ENCODE measurements at regions not wholly inside any gene's neighbourhood (a gene's known extent, or its start where the extent isn't known, plus 50 kb on each side); places are given as distances from the start of the nearest gene placed in this dataset.
"Not testable (repeated sequence)": the region's sequence is repeated elsewhere in the genome, so short reads cannot be mapped to it uniquely, and the experiment has no call there.

GRCh38 chr3:20524328-20524727 lies 338.3 kb upstream of the SGO1 start:
- Histone ChIP-seq H3K18ac (ENCODE audit: low read length) (no peak overlapping the region), H4K8ac (ENCODE audit: low read depth, low read length) (no peak overlapping the region), H4K5ac (ENCODE audit: low read length) (no peak overlapping the region), H2BK15ac (replicated peaks; ENCODE audit: low read depth) (no peak overlapping the region), H3K4me2 (ENCODE audit: low read length) (no peak overlapping the region), H3K56ac (ENCODE audit: low read length) (no peak overlapping the region), H3K79me1 (ENCODE audit: low read length) (no peaks in the 10 kb centered on the region), H3K27me3 (ENCODE audit: insufficient read depth, low read length, poor library complexity) (no peaks in the 10 kb centered on the region), H3K27ac (ENCODE audit: low read depth, low read length) (no peak overlapping the region), H3K23ac (ENCODE audit: low read length) (no peak overlapping the region), H2BK120ac (ENCODE audit: low read depth, low read length) (no peak overlapping the region), H3K4me3 (ENCODE audit: low read length) (no peak overlapping the region), H3K4me1 (ENCODE audit: control insufficient read depth, low read depth, low read length) (no peaks in the 10 kb centered on the region), H3K36me3 (ENCODE audit: control insufficient read depth, insufficient read depth, low read length) (no peaks in the 10 kb centered on the region), H2AK5ac (ENCODE audit: low read length) (no peak overlapping the region), H3K79me2 (ENCODE audit: control insufficient read depth, insufficient read depth, low read length) (no peaks in the 10 kb centered on the region), H3K9ac (ENCODE audit: low read length) (no peak overlapping the region), H3K4ac (ENCODE audit: low read depth, low read length) (no peak overlapping the region), H2BK5ac (ENCODE audit: low read length) (no peak overlapping the region)
- DNase-seq: no peak

GRCh38 chr3:20523293-20523692 lies 337.3 kb upstream of the SGO1 start:
- H3K4me2 ChIP-seq (ENCODE audit: low read length): no peak overlapping the region

GRCh38 chr3:20517316-20517715 lies 331.3 kb upstream of the SGO1 start:
- H2BK5ac ChIP-seq (ENCODE audit: low read length); H3K4ac ChIP-seq (ENCODE audit: low read depth, low read length); H3K56ac ChIP-seq (ENCODE audit: low read length); H2BK15ac ChIP-seq (replicated peaks; ENCODE audit: low read depth); H3K9ac ChIP-seq (ENCODE audit: low read length); H3K27me3 ChIP-seq (ENCODE audit: insufficient read depth, low read length, poor library complexity); H4K8ac ChIP-seq (ENCODE audit: low read depth, low read length); H2AK5ac ChIP-seq (ENCODE audit: low read length); H3K4me1 ChIP-seq (ENCODE audit: control insufficient read depth, low read depth, low read length); H4K5ac ChIP-seq (ENCODE audit: low read length); H3K79me1 ChIP-seq (ENCODE audit: low read length); H3K36me3 ChIP-seq (ENCODE audit: control insufficient read depth, insufficient read depth, low read length); H3K79me2 ChIP-seq (ENCODE audit: control insufficient read depth, insufficient read depth, low read length); H3K23ac ChIP-seq (ENCODE audit: low read length); H3K18ac ChIP-seq (ENCODE audit: low read length); H2BK120ac ChIP-seq (ENCODE audit: low read depth, low read length); H3K4me2 ChIP-seq (ENCODE audit: low read length); H3K4me3 ChIP-seq (ENCODE audit: low read length); DNase-seq; H3K27ac ChIP-seq (ENCODE audit: low read depth, low read length): not testable (repeated sequence)
- WGBS (ENCODE audit: extremely low coverage, insufficient coverage, low lambda C conversion rate): no CpG with 5 or more reads among the region's 10 CpGs

More at GRCh38 chr3:20523293-20523692, 337.3 kb upstream of the SGO1 start:
- H3K9ac ChIP-seq (ENCODE audit: low read length): no peak overlapping the region
- no peak overlapping the region for H4K5ac ChIP-seq (ENCODE audit: low read length)
- no peaks in the 10 kb centered on the region for H3K36me3 ChIP-seq (ENCODE audit: control insufficient read depth, insufficient read depth, low read length)
- no peak overlapping the region for H2AK5ac ChIP-seq (ENCODE audit: low read length)
- H3K27ac ChIP-seq (ENCODE audit: low read depth, low read length): no peak overlapping the region
- H3K18ac ChIP-seq (ENCODE audit: low read length): no peak overlapping the region
- H2BK15ac ChIP-seq (replicated peaks; ENCODE audit: low read depth): no peak overlapping the region
- no peak overlapping the region for H3K23ac ChIP-seq (ENCODE audit: low read length)
- no peak overlapping the region for H4K8ac ChIP-seq (ENCODE audit: low read depth, low read length)
- H3K4me3 ChIP-seq (ENCODE audit: low read length): no peak overlapping the region
- H3K4me1 ChIP-seq (ENCODE audit: control insufficient read depth, low read depth, low read length): no peaks in the 10 kb centered on the region
- no peak overlapping the region for H2BK120ac ChIP-seq (ENCODE audit: low read depth, low read length)
- no peaks in the 10 kb centered on the region for H3K79me2 ChIP-seq (ENCODE audit: control insufficient read depth, insufficient read depth, low read length)
- H3K79me1 ChIP-seq (ENCODE audit: low read length): no peaks in the 10 kb centered on the region
- DNase-seq: no peak
- H2BK5ac ChIP-seq (ENCODE audit: low read length): no peak overlapping the region
- no peak overlapping the region for H3K4ac ChIP-seq (ENCODE audit: low read depth, low read length)
- H3K56ac ChIP-seq (ENCODE audit: low read length): no peak overlapping the region
- no peaks in the 10 kb centered on the region for H3K27me3 ChIP-seq (ENCODE audit: insufficient read depth, low read length, poor library complexity)

- Histone ChIP-seq H3K36me3 (ENCODE audit: control insufficient read depth, insufficient read depth, low read length) (no peaks in the 10 kb centered on the region), H3K56ac (ENCODE audit: low read length) (no peak overlapping the region), H3K79me1 (ENCODE audit: low read length) (no peaks in the 10 kb centered on the region), H3K18ac (ENCODE audit: low read length) (no peak overlapping the region), H3K79me2 (ENCODE audit: control insufficient read depth, insufficient read depth, low read length) (no peaks in the 10 kb centered on the region), H2BK5ac (ENCODE audit: low read length) (no peak overlapping the region), H3K23ac (ENCODE audit: low read length) (no peak overlapping the region), H2BK120ac (ENCODE audit: low read depth, low read length) (no peak overlapping the region), H3K4me3 (ENCODE audit: low read length) (no peak overlapping the region), H3K9ac (ENCODE audit: low read length) (no peak overlapping the region), H3K27ac (ENCODE audit: low read depth, low read length) (no peak overlapping the region), H3K4me1 (ENCODE audit: control insufficient read depth, low read depth, low read length) (no peaks in the 10 kb centered on the region), H4K8ac (ENCODE audit: low read depth, low read length) (no peak overlapping the region), H2BK15ac (replicated peaks; ENCODE audit: low read depth) (no peak overlapping the region), H3K4me2 (ENCODE audit: low read length) (no peak overlapping the region), H3K27me3 (ENCODE audit: insufficient read depth, low read length, poor library complexity) (no peaks in the 10 kb centered on the region), H4K5ac (ENCODE audit: low read length) (no peak overlapping the region), H3K4ac (ENCODE audit: low read depth, low read length) (no peak overlapping the region), H2AK5ac (ENCODE audit: low read length) (no peak overlapping the region)
- no peak for DNase-seq
Observed at GRCh38 chr3:20516311-20516710, 330.3 kb upstream of the SGO1 start.

- Histone ChIP-seq H2BK5ac (ENCODE audit: low read length) (no peak overlapping the region), H3K27ac (ENCODE audit: low read depth, low read length) (no peak overlapping the region), H4K5ac (ENCODE audit: low read length) (no peak overlapping the region), H3K18ac (ENCODE audit: low read length) (no peak overlapping the region), H2BK15ac (replicated peaks; ENCODE audit: low read depth) (no peak overlapping the region), H2BK120ac (ENCODE audit: low read depth, low read length) (no peak overlapping the region), H4K8ac (ENCODE audit: low read depth, low read length) (no peak overlapping the region), H3K56ac (ENCODE audit: low read length) (no peak overlapping the region), H3K4ac (ENCODE audit: low read depth, low read length) (no peak overlapping the region), H3K4me2 (ENCODE audit: low read length) (no peak overlapping the region), H3K79me2 (ENCODE audit: control insufficient read depth, insufficient read depth, low read length) (no peaks in the 10 kb centered on the region), H3K4me3 (ENCODE audit: low read length) (no peak overlapping the region), H3K4me1 (ENCODE audit: control insufficient read depth, low read depth, low read length) (no peaks in the 10 kb centered on the region), H3K79me1 (ENCODE audit: low read length) (no peaks in the 10 kb centered on the region), H3K23ac (ENCODE audit: low read length) (no peak overlapping the region), H2AK5ac (ENCODE audit: low read length) (no peak overlapping the region), H3K36me3 (ENCODE audit: control insufficient read depth, insufficient read depth, low read length) (no peaks in the 10 kb centered on the region), H3K9ac (ENCODE audit: low read length) (no peak overlapping the region), H3K27me3 (ENCODE audit: insufficient read depth, low read length, poor library complexity) (no peaks in the 10 kb centered on the region)
- no peak for DNase-seq
Observed at GRCh38 chr3:20515834-20516233, 329.8 kb upstream of the SGO1 start.

GRCh38 chr3:20511863-20512505 lies 326.0 kb upstream of the SGO1 start:
- no peak overlapping the region for H4K5ac ChIP-seq (ENCODE audit: low read length)
- no CpG with 5 or more reads among the region's 4 CpGs for WGBS (ENCODE audit: extremely low coverage, insufficient coverage, low lambda C conversion rate)
- no peak overlapping the region for H3K4me3 ChIP-seq (ENCODE audit: low read length)
- H2BK15ac ChIP-seq (replicated peaks; ENCODE audit: low read depth): no peak overlapping the region
- H3K79me2 ChIP-seq (ENCODE audit: control insufficient read depth, insufficient read depth, low read length): no peaks in the 10 kb centered on the region
- no peak overlapping the region for H3K9ac ChIP-seq (ENCODE audit: low read length)
- no peaks in the 10 kb centered on the region for H3K27me3 ChIP-seq (ENCODE audit: insufficient read depth, low read length, poor library complexity)
- no peak overlapping the region for H4K8ac ChIP-seq (ENCODE audit: low read depth, low read length)
- no peaks in the 10 kb centered on the region for H3K79me1 ChIP-seq (ENCODE audit: low read length)
- no peaks in the 10 kb centered on the region for H3K36me3 ChIP-seq (ENCODE audit: control insufficient read depth, insufficient read depth, low read length)
- H3K18ac ChIP-seq (ENCODE audit: low read length): no peak overlapping the region
- no peaks in the 10 kb centered on the region for H3K4me1 ChIP-seq (ENCODE audit: control insufficient read depth, low read depth, low read length)
- no peak overlapping the region for H3K56ac ChIP-seq (ENCODE audit: low read length)
- no peak overlapping the region for H2BK5ac ChIP-seq (ENCODE audit: low read length)
- DNase-seq: peak; percentile 91
- H3K4me2 ChIP-seq (ENCODE audit: low read length): no peak overlapping the region
- peak overlapping the region; percentile 37 for H3K4ac ChIP-seq (ENCODE audit: low read depth, low read length)
- H2BK120ac ChIP-seq (ENCODE audit: low read depth, low read length): no peak overlapping the region
- peak overlapping the region; percentile 13 for H2AK5ac ChIP-seq (ENCODE audit: low read length)
- no peak overlapping the region for H3K23ac ChIP-seq (ENCODE audit: low read length)
- H3K27ac ChIP-seq (ENCODE audit: low read depth, low read length): no peak overlapping the region

Measured in mesendoderm (in vitro differentiated cells).